ENCODE measurements at regions not wholly inside any gene's neighbourhood (a gene's known extent, or its start where the extent isn't known, plus 50 kb on each side); places are given as distances from the start of the nearest gene placed in this dataset.

DNA sequence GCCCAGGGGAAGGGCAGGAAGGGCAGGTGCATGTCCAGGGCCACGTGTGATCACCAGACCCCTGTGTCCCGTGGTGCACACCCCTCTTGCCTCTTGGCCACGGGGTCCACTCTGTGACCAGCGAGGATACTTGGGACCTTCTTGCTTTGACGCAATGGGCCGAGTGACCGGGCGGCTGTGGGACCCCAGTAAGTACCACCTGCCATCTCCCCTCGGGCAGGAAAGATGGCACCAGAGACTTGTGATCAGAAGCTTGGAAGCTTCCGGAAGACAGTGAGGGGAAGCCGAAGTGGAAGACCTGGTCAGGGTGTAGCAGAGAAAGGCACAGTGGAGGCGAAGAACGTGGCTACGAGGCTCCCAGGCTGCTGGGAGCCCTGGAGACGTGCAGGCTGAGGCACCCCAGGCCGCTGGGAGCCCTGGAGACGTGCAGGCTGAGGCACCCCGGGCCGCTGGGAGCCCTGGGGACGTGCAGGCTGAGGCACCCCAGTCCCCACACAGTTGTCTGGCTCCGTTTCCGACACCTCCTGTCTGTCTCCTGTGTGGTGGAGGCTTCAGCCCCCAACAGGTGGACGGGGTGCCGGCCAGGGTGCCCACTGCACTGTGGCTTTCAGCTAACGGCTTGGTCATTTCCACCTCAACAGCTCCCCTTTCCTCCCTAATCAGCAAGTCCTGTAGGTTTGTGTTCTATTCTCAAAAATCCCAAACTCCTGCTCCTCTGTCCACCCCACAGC, 663.5 kb downstream of the BRD1 start:
- intact Hi-C loops (cut with micrococcal nuclease), result no loop called here

DNA sequence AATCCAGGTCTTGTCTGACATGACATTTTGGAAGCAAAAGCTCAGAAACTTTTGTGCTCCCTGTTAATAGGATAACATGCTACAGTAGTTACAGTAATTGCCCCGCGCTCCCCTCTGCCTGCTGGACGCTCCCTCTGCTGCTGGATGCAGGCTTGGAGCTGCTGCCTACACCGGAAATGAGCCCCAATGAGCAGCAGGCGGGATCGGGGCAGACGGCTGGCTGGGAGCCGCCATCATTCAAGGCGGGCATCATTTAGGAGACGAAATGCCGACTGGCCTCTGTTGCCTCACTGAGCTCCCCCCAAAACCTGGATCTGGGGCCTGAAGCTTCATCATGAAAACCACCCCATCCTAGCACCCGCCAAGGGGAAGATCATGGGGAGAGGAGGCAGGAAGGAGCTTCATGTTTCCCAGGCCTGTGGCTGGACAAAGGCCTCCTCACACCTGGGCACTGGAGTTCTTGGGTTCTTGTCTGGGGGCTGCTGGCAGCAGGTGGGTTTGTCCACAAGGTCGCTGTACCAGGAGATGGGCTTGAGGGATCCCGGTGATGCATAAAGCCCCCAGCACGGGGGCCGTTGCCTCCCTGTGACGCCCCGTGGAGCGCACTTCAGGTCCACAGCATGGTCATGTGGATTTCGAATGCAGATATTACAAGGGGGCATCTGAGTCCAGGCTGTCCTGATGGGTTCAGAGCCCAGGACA, 664.3 kb downstream of the BRD1 start:
- no peaks in the 10 kb centered on the region for H4K20me1 ChIP-seq (ENCODE audit: control insufficient read depth, insufficient read depth, low read length, poor library complexity, severe bottlenecking)
- DNase-seq, result no peak
- H3K4me2 ChIP-seq (replicated peaks; ENCODE audit: low read depth, low read length, poor library complexity, severe bottlenecking), result no peak overlapping the region
- Mint-ChIP-seq H3K27me3 (no peaks in the 10 kb centered on the region), H3K9me3 (ENCODE audit: insufficient read depth) (no peaks in the 10 kb centered on the region), H3K4me3 (no peak overlapping the region), H3K27ac (no peak overlapping the region), H3K4me1 (no peaks in the 10 kb centered on the region)
- ChIA-PET CTCF (no interaction called here), POLR2A (no interaction called here)
- no peak overlapping the region for H3K9ac ChIP-seq (ENCODE audit: low read length)
- no peak overlapping the region for H3K27ac ChIP-seq (ENCODE audit: low read length in 2 of 2)
- H2AFZ ChIP-seq (ENCODE audit: insufficient read depth, low read depth, low read length, poor library complexity, severe bottlenecking), result no peak overlapping the region
- TF ChIP-seq, protein P1, sequence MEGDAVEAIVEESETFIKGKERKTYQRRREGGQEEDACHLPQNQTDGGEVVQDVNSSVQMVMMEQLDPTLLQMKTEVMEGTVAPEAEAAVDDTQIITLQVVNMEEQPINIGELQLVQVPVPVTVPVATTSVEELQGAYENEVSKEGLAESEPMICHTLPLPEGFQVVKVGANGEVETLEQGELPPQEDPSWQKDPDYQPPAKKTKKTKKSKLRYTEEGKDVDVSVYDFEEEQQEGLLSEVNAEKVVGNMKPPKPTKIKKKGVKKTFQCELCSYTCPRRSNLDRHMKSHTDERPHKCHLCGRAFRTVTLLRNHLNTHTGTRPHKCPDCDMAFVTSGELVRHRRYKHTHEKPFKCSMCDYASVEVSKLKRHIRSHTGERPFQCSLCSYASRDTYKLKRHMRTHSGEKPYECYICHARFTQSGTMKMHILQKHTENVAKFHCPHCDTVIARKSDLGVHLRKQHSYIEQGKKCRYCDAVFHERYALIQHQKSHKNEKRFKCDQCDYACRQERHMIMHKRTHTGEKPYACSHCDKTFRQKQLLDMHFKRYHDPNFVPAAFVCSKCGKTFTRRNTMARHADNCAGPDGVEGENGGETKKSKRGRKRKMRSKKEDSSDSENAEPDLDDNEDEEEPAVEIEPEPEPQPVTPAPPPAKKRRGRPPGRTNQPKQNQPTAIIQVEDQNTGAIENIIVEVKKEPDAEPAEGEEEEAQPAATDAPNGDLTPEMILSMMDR (IDR thresholded peaks at IDR 0.05), result no peak
- no peak for TF ChIP-seq EZH2 (IDR thresholded peaks at IDR 0.05; ENCODE audit: borderline replicate concordance, insufficient read depth, low read depth, low read length, poor library complexity, severe bottlenecking)
- 84% methylated on average over 15 of the region's 20 CpGs for WGBS (ENCODE audit: insufficient coverage)
- no peaks in the 10 kb centered on the region for H3K4me1 ChIP-seq (ENCODE audit: control insufficient read depth in 2 of 2, insufficient read depth in 2 of 2, low read length in 2 of 2)
- ATAC-seq (ENCODE audit: low read depth), result no peak
- H3K9me3 ChIP-seq (ENCODE audit: control extremely low read depth in 1 of 3, control insufficient read depth in 2 of 3, insufficient read depth in 1 of 3, low read length in 2 of 3), result peaks cover 0 to 19% (median 0%) of the 10 kb centered on the region in 3 donors
- H3K79me2 ChIP-seq (ENCODE audit: control insufficient read depth, insufficient read depth, low read length), result no peaks in the 10 kb centered on the region
- H3K4me3 ChIP-seq (ENCODE audit: control extremely low read depth in 1 of 5, extremely low read depth in 1 of 5, insufficient read depth in 1 of 5, low read depth in 2 of 5, low read length in 4 of 5), result no peak overlapping the region
- no peaks in the 10 kb centered on the region for H3K27me3 ChIP-seq (replicated peaks in 1 of 4; ENCODE audit: control extremely low read depth in 1 of 4, control insufficient read depth in 3 of 4, insufficient read depth in 4 of 4, low read length in 3 of 4)
- H3K36me3 ChIP-seq (replicated peaks in 1 of 2; ENCODE audit: control extremely low read depth in 1 of 2, control insufficient read depth in 1 of 2, extremely low read depth in 1 of 2, insufficient read depth in 2 of 2, low read length in 1 of 2), result no peaks in the 10 kb centered on the region
- intact Hi-C loops (cut with micrococcal nuclease), result no loop called here

More for the DNA sequence above, 663.5 kb downstream of the BRD1 start:
- H3K27ac Mint-ChIP-seq, result no peak overlapping the region
- ATAC-seq (ENCODE audit: low read depth) (no peak), DNase-seq (no peak)
- no peaks in the 10 kb centered on the region for H3K4me1 ChIP-seq (ENCODE audit: control insufficient read depth in 2 of 2, insufficient read depth in 2 of 2, low read length in 2 of 2)
- no peak overlapping the region for H3K9ac ChIP-seq (ENCODE audit: low read length)
- no peaks in the 10 kb centered on the region for H4K20me1 ChIP-seq (ENCODE audit: control insufficient read depth, insufficient read depth, low read length, poor library complexity, severe bottlenecking)
- no peak overlapping the region for H2AFZ ChIP-seq (ENCODE audit: insufficient read depth, low read depth, low read length, poor library complexity, severe bottlenecking)
- no peaks in the 10 kb centered on the region for H3K36me3 ChIP-seq (replicated peaks in 1 of 2; ENCODE audit: control extremely low read depth in 1 of 2, control insufficient read depth in 1 of 2, extremely low read depth in 1 of 2, insufficient read depth in 2 of 2, low read length in 1 of 2)
- H3K9me3 ChIP-seq (ENCODE audit: control extremely low read depth in 1 of 3, control insufficient read depth in 2 of 3, insufficient read depth in 1 of 3, low read length in 2 of 3), result peaks cover 0 to 25% (median 0%) of the 10 kb centered on the region in 3 donors
- no peak overlapping the region for H3K4me2 ChIP-seq (replicated peaks; ENCODE audit: low read depth, low read length, poor library complexity, severe bottlenecking)
- TF ChIP-seq, protein P1 (IDR thresholded peaks at IDR 0.05), result no peak
- TF ChIP-seq EZH2 (IDR thresholded peaks at IDR 0.05; ENCODE audit: borderline replicate concordance, insufficient read depth, low read depth, low read length, poor library complexity, severe bottlenecking), result no peak
- CTCF ChIA-PET, result no interaction called here
- POLR2A ChIA-PET, result no interaction called here
- no peaks in the 10 kb centered on the region for H3K9me3 Mint-ChIP-seq (ENCODE audit: insufficient read depth)
- H3K27ac ChIP-seq (ENCODE audit: low read length in 2 of 2), result no peak overlapping the region
- no peaks in the 10 kb centered on the region for H3K4me1 Mint-ChIP-seq
- H3K4me3 Mint-ChIP-seq, result no peak overlapping the region
- WGBS (ENCODE audit: insufficient coverage), result 72% methylated on average over 22 of the region's 25 CpGs
- H3K27me3 ChIP-seq (replicated peaks in 1 of 4; ENCODE audit: control extremely low read depth in 1 of 4, control insufficient read depth in 3 of 4, insufficient read depth in 4 of 4, low read length in 3 of 4), result no peaks in the 10 kb centered on the region
- H3K4me3 ChIP-seq (ENCODE audit: control extremely low read depth in 1 of 5, extremely low read depth in 1 of 5, insufficient read depth in 1 of 5, low read depth in 2 of 5, low read length in 4 of 5), result no peak overlapping the region
- H3K79me2 ChIP-seq (ENCODE audit: control insufficient read depth, insufficient read depth, low read length), result no peaks in the 10 kb centered on the region
- H3K27me3 Mint-ChIP-seq, result no peaks in the 10 kb centered on the region
